CD4-positive, alpha-beta T cell (primary cell): ENCODE measurements at regions not wholly inside any gene's neighbourhood (a gene's known extent, or its start where the extent isn't known, plus 50 kb on each side); places are given as distances from the start of the nearest gene placed in this dataset.

Source experiments
- ATAC-seq: fragments of 200-7000 bp; cut with Tn5 transposase; one replicate; pipeline ENCODE4 v1.10.0; 2022; ENCODE audit warnings: mild to moderate bottlenecking; ENCODE audit not compliant: poor library complexity
- CTCF ChIA-PET: fragments of 350-600 bp; sonication (Branson Sonifier 250); formaldehyde crosslinking; loops from one replicate; lab custom pipeline; 2021; ENCODE audit warnings: antibody characterized with exemption, inconsistent platforms; lab: Charles Lee
- POLR2A ChIA-PET: fragments of 350-600 bp; sonication (Branson Sonifier 250); formaldehyde crosslinking; loops from one replicate; lab custom pipeline; 2021; ENCODE audit warnings: antibody characterized with exemption, inconsistent platforms; lab: Charles Lee
- DNase-seq, 14 experiments: peaks; one replicate each; pipeline ENCODE4 v3.0.0-alpha.2; 2013 to 2020; ENCODE audit warnings: mixed read lengths in 2 of 14
- H3K27ac ChIP-seq, 2 donors: one replicate each; pipeline versions ENCODE4 v1.5.1 to v1.7.0; 2013; ENCODE audit warnings: low read length in 2 of 2, low read depth in 1 of 2, mild to moderate bottlenecking in 1 of 2
- H3K27me3 ChIP-seq, 2 experiments: 1 replicate in 1 of 2; 2 replicates in 1 of 2; pipeline versions ENCODE4 v1.6.1 to v1.7.0; 2013; ENCODE audit warnings: low read length in 2 of 2, control low read depth in 1 of 2, mild to moderate bottlenecking in 1 of 2, moderate library complexity in 1 of 2; ENCODE audit not compliant: insufficient read depth in 2 of 2, control insufficient read depth in 1 of 2
- H3K36me3 ChIP-seq: one replicate; pipeline ENCODE4 v1.6.1; 2013; ENCODE audit warnings: low read length, control low read depth; ENCODE audit not compliant: insufficient read depth
- H3K4me1 ChIP-seq: one replicate; pipeline ENCODE4 v1.6.1; 2013; ENCODE audit warnings: low read length, control low read depth; ENCODE audit not compliant: insufficient read depth
- H3K4me3 ChIP-seq: one replicate; pipeline ENCODE4 v1.5.1; 2013; ENCODE audit warnings: mild to moderate bottlenecking, low read length, moderate library complexity
- H3K9me3 ChIP-seq, 2 experiments: 1 replicate in 1 of 2; 2 replicates in 1 of 2; pipeline versions ENCODE4 v1.6.1 to v1.7.0; 2013; ENCODE audit warnings: low read length in 2 of 2, mild to moderate bottlenecking in 2 of 2, control low read depth in 1 of 2, moderate library complexity in 1 of 2; ENCODE audit not compliant: control insufficient read depth in 1 of 2, insufficient read depth in 1 of 2
- H3K27ac Mint-ChIP-seq: one replicate; pipeline ENCODE4 v1.8.0; 2020; ENCODE audit warnings: mixed read lengths
- H3K27me3 Mint-ChIP-seq: one replicate; pipeline ENCODE4 v1.8.0; 2021; ENCODE audit warnings: mixed read lengths
- H3K36me3 Mint-ChIP-seq: one replicate; pipeline ENCODE4 v1.8.0; 2021; ENCODE audit warnings: low read depth, mixed read lengths
- H3K4me1 Mint-ChIP-seq: one replicate; pipeline ENCODE4 v1.8.0; 2021; ENCODE audit warnings: low read depth, mixed read lengths
- H3K4me3 Mint-ChIP-seq: one replicate; pipeline ENCODE4 v1.8.0; 2020; ENCODE audit warnings: mild to moderate bottlenecking, mixed read lengths
- H3K9me3 Mint-ChIP-seq: one replicate; pipeline ENCODE4 v1.8.0; 2020; ENCODE audit warnings: mixed read lengths
- intact Hi-C, 2 experiments: fragments of 100-400 bp; cut with DNase I in 1 of 2; cut with micrococcal nuclease in 1 of 2; formaldehyde crosslinking; loops; one replicate each; pipeline versions ENCODE4 v1.15.1 to v1.9.0; 2023 to 2025; cut with DNase I, micrococcal nuclease
- TF ChIP-seq, protein P1 (sequence below): fragments of 200-600 bp; IDR thresholded peaks from one replicate; pipeline ENCODE4 v1.8.0; 2022; ENCODE audit warnings: antibody characterized with exemption, mild to moderate bottlenecking

DNA sequence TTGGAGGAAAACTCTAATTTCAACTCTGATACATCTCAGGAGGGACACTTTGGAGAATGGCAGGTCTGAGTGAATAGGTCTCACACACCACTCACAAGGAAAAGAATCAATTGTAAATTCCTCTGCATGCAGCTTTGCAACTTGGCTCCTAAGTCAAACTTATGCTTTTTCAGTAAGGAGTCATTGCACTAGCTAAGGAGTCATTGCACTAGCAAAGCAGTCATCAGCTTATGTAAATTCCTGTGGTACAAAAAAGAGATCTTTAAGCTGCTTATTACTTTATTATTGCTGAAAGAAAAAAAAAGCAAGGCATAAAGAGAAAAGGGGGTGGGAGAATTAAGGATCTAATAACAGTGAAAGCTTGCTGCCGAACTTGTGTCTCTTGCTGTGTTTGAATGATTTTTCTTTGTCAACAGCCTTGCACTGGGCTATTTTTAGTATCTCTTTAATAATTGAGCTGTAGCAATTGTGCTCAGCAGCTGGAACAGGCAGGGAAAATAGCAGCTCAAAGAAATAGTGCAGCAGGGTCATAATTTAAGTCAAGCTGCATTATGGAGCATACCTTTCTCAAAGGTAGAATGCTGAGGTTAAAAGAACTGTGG lies 154.3 kb upstream of the ARPP21 start:
- no peak overlapping the region for H3K27ac ChIP-seq
- Mint-ChIP-seq H3K4me1 (no peaks in the 10 kb centered on the region), H3K36me3 (no peaks in the 10 kb centered on the region), H3K27ac (no peak overlapping the region), H3K27me3 (peaks cover 3% of the 10 kb centered on the region), H3K4me3 (no peak overlapping the region), H3K9me3 (peaks cover 6% of the 10 kb centered on the region)
- no peaks in the 10 kb centered on the region for H3K27me3 ChIP-seq
- CTCF ChIA-PET, result no interaction called here
- H3K4me1 ChIP-seq, result no peaks in the 10 kb centered on the region
- peaks cover 0 to 7% of the 10 kb centered on the region in 2 experiments for H3K9me3 ChIP-seq
- TF ChIP-seq, protein P1, sequence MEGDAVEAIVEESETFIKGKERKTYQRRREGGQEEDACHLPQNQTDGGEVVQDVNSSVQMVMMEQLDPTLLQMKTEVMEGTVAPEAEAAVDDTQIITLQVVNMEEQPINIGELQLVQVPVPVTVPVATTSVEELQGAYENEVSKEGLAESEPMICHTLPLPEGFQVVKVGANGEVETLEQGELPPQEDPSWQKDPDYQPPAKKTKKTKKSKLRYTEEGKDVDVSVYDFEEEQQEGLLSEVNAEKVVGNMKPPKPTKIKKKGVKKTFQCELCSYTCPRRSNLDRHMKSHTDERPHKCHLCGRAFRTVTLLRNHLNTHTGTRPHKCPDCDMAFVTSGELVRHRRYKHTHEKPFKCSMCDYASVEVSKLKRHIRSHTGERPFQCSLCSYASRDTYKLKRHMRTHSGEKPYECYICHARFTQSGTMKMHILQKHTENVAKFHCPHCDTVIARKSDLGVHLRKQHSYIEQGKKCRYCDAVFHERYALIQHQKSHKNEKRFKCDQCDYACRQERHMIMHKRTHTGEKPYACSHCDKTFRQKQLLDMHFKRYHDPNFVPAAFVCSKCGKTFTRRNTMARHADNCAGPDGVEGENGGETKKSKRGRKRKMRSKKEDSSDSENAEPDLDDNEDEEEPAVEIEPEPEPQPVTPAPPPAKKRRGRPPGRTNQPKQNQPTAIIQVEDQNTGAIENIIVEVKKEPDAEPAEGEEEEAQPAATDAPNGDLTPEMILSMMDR, result no peak
- POLR2A ChIA-PET, result no interaction called here
- DNase-seq (no peak), ATAC-seq (no peak)
- H3K36me3 ChIP-seq, result no peaks in the 10 kb centered on the region
- intact Hi-C loops, result no loop called here
- no peak overlapping the region for H3K4me3 ChIP-seq

DNA sequence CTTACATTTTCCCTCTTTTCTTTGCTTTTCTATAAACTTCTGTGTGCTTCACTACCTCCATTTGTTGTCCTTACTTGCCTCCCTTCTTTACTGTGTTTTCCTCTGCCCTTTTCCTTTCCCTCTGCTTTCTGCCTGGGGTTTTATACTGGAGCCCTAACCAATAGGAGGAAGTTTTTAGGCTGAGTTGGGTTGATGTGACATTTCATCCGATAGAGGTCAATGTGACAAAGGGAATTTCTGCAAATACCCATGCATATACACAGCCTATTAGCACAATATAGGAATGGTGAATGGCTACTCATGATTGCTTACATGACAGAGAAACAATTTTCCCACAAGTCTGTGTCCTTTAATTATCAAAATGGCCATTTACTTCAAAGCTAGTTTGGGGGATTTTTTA lies 153.0 kb upstream of the ARPP21 start:
- H3K36me3 ChIP-seq, result no peaks in the 10 kb centered on the region
- ChIA-PET CTCF (no interaction called here), POLR2A (no interaction called here)
- H3K36me3 Mint-ChIP-seq, result no peaks in the 10 kb centered on the region
- H3K27ac Mint-ChIP-seq, result no peak overlapping the region
- H3K4me3 ChIP-seq, result no peak overlapping the region
- peaks cover 3% of the 10 kb centered on the region for H3K27me3 Mint-ChIP-seq
- no peak for DNase-seq
- ATAC-seq, result no peak
- H3K9me3 ChIP-seq, result peaks cover 0 to 12% of the 10 kb centered on the region in 2 experiments
- intact Hi-C loops, result no loop called here
- no peaks in the 10 kb centered on the region for H3K27me3 ChIP-seq
- H3K4me3 Mint-ChIP-seq, result no peak overlapping the region
- H3K4me1 Mint-ChIP-seq, result no peaks in the 10 kb centered on the region
- TF ChIP-seq, protein P1, result no peak
- no peak overlapping the region for H3K27ac ChIP-seq
- H3K9me3 Mint-ChIP-seq, result peaks cover 2% of the 10 kb centered on the region
- H3K4me1 ChIP-seq, result no peaks in the 10 kb centered on the region

DNA sequence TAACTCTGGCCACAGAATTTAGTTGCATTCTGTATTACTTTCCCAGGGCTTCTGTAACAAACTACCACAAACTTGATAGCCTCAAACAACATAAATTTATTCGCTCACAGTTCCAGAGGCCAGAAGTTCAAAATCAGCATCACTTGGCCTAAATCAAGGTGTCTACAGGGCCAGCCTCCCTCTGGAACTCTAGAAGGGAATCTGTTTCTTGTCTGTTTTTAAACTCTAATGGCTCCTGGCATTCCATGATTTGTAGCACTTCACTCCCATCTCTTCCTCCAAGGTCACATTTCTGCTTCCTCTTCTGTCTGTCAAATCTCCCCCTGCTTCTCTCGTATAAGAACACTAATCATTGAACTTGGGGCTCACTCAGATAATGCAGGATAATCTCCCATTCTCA lies 151.9 kb upstream of the ARPP21 start:
- Mint-ChIP-seq H3K27me3 (peaks cover 3% of the 10 kb centered on the region), H3K4me3 (no peak overlapping the region), H3K9me3 (peaks cover 2% of the 10 kb centered on the region), H3K36me3 (no peaks in the 10 kb centered on the region), H3K4me1 (no peaks in the 10 kb centered on the region), H3K27ac (no peak overlapping the region)
- Histone ChIP-seq H3K9me3 (peaks cover 0 to 10% of the 10 kb centered on the region in 2 experiments), H3K27ac (no peak overlapping the region), H3K4me3 (no peak overlapping the region), H3K36me3 (no peaks in the 10 kb centered on the region), H3K27me3 (no peaks in the 10 kb centered on the region), H3K4me1 (no peaks in the 10 kb centered on the region)
- ChIA-PET POLR2A (no interaction called here), CTCF (no interaction called here)
- no peak for DNase-seq
- ATAC-seq, result no peak
- intact Hi-C loops, result no loop called here
- TF ChIP-seq, protein P1, result no peak
